AG09309 (cell line): ENCODE measurements at regions not wholly inside any gene's neighbourhood (a gene's known extent, or its start where the extent isn't known, plus 50 kb on each side); places are given as distances from the start of the nearest gene placed in this dataset.
"Not testable (repeated sequence)": the region's sequence is repeated elsewhere in the genome, so short reads cannot be mapped to it uniquely, and the experiment has no call there.

Experiments used
- DNase-seq: peaks from one replicate; pipeline ENCODE4 v3.0.0-alpha.2; 2010; ENCODE audit warnings: low read depth
- H3K4me3 ChIP-seq: 2 replicates; pipeline ENCODE4 v1.5.1; 2011; ENCODE audit warnings: mild to moderate bottlenecking, low read depth, low read length, moderate library complexity; ENCODE audit not compliant: control insufficient read depth
- TF ChIP-seq, protein P1 (sequence below): IDR thresholded peaks from 2 replicates; pipeline ENCODE4 v1.5.1; 2011; ENCODE audit warnings: mild to moderate bottlenecking, low read depth, low read length, inconsistent platforms; ENCODE audit not compliant: insufficient read depth, control insufficient read depth; ENCODE audit errors: missing control alignments

DNA sequence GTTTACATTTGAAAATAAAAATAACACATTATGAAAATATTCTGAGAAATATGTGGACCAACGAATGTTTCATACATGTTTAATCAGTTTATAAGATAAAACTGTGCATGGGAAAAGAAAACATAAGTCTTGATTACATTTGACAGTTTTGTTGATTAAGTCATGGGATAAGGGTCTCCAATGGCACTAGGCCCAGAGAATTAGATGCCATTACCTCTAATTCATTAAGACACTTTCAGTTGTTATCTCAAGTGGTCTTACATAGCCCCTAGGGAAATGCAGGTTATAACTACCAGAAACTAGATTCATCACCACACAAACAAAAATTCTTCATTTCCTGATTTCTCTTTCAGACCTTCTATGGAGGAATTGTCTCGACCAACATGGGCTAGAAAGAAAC lies 300.8 kb downstream of the PCDH7 start:
- DNase-seq: no peak
- TF ChIP-seq, protein P1, sequence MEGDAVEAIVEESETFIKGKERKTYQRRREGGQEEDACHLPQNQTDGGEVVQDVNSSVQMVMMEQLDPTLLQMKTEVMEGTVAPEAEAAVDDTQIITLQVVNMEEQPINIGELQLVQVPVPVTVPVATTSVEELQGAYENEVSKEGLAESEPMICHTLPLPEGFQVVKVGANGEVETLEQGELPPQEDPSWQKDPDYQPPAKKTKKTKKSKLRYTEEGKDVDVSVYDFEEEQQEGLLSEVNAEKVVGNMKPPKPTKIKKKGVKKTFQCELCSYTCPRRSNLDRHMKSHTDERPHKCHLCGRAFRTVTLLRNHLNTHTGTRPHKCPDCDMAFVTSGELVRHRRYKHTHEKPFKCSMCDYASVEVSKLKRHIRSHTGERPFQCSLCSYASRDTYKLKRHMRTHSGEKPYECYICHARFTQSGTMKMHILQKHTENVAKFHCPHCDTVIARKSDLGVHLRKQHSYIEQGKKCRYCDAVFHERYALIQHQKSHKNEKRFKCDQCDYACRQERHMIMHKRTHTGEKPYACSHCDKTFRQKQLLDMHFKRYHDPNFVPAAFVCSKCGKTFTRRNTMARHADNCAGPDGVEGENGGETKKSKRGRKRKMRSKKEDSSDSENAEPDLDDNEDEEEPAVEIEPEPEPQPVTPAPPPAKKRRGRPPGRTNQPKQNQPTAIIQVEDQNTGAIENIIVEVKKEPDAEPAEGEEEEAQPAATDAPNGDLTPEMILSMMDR: no peak
- H3K4me3 ChIP-seq: no peak overlapping the region

DNA sequence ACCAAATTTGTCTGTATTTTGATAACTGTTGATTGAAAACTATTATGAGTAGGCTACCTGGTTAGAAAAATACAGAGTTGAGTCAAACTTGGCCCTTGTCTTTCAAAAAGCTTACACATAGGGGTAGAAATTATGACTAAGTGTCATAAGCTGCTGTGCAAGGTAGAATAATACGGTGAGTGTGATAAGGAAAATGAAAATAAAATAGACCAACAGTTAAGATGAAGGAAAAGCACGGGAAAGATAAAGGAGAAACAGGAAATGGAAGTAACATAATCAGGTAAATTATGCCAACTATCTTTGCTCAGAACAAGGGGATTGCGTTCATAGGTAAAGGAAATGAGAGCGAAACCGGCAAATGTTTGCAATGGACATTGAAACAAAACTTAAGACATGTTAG lies 302.5 kb downstream of the PCDH7 start:
- DNase-seq: no peak
- H3K4me3 ChIP-seq: no peak overlapping the region
- TF ChIP-seq, protein P1: no peak

DNA sequence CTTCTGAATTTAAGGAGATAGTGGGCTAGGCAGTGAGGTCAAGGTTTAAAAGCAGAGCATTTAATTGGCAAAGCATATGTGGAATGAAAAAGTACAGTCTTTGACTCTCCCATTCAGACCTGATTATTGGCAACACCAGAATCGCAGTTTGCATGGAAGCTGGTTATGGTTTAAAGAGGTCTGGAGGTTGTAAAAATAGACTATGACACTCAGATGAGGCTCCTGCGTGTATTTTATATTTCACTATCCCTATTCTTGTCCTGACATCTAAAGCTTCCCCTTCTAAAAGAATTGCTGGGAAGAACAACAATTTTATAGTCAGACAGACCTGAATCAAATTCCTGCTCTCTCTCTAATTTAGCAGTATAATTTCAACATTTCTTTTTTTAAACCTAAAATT lies 302.9 kb downstream of the PCDH7 start:
- H3K4me3 ChIP-seq: no peak overlapping the region
- TF ChIP-seq, protein P1: no peak

DNA sequence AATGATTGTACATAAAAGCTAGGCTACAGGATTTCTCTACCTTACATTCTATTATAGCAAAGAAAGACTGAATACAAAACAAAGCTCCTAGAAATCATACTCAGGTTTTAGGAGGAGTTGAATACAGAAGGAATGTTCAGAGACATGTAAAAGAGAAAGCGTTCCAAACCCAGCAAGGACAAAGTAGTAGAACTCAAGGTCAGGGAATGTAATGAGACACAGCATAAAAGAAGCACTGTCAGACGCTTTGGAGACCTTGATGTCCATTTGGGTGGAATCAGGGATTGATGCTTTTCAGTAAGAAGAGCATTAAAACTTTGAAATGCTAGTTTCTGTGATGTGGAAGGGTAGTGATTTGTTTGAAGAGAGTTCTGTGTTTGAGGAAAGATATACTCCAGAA lies 303.6 kb downstream of the PCDH7 start:
- TF ChIP-seq, protein P1: no peak
- DNase-seq: no peak
- H3K4me3 ChIP-seq: no peak overlapping the region

More for the DNA sequence above, 302.9 kb downstream of the PCDH7 start:
- no peak for DNase-seq

DNA sequence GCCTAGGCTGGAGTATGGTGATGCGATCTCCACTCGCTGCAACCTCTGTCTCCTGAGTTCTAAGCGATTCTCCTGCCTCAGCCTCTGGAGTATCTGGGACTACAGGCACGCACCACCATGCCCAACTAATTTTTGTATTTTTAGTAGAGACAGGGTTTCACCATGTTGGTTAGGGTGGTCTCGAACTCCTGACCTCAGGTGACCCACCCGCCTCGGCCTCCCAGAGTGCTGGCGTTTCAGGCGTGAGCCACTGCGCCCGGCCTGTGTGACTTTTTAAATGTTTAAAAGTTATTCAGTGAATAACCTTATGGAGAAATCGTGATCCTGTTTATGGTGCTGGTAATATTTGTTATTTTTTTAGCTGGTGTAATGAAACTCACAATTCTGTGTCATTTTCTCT lies 304.6 kb downstream of the PCDH7 start:
- H3K4me3 ChIP-seq: not testable (repeated sequence)

DNA sequence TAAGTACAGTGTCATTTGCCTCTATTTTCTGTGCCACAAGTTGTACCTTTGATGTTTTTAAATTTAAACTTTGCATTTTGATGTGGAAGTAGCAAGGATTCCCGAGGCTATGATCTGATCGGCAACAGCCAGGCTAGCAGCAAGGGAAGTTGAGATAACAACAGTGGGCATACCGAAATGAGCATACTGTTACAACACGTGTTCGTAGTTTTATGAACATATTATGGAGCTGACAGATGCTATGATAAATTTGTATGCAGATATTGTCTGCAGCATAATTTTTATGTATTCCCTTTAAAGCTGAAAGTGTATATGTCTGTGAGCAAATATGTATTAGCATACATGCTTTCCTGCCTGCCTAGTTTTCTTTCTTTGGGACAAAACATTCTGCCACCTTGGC lies 306.1 kb downstream of the PCDH7 start:
- no peak for DNase-seq
- H3K4me3 ChIP-seq: no peak overlapping the region
- TF ChIP-seq, protein P1: no peak

More for the DNA sequence above, 304.6 kb downstream of the PCDH7 start:
- not testable (repeated sequence) for DNase-seq

DNA sequence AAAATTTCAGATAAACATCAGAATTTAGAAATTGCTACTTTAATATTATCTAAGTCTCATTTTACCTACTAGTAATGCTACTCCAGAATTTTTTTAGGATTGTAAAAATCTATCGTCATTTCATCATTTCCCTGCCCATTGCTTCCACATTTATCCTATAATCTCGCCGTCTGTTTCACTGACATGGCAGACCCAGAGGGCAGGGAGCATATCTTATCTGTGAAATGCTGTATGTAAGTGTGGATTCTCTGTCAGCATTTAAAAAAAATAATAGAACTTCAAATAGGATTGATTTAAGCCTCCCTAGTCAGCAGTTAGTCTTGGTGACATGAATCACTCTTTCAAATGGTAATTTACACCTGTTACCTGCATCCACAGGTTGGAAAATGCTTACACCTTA lies 314.4 kb downstream of the PCDH7 start:
- DNase-seq: no peak
- TF ChIP-seq, protein P1: no peak
- no peak overlapping the region for H3K4me3 ChIP-seq
